H7 (cell line): ENCODE measurements at regions not wholly inside any gene's neighbourhood (a gene's known extent, or its start where the extent isn't known, plus 50 kb on each side); places are given as distances from the start of the nearest gene placed in this dataset.

Experiments
- DNase-seq: peaks from one replicate; pipeline ENCODE4 v3.0.0; 2012
- H3K27me3 ChIP-seq: 2 replicates; pipeline ENCODE4 v1.6.0; 2011; ENCODE audit warnings: mild to moderate bottlenecking, low read length; ENCODE audit not compliant: control insufficient read depth, insufficient read depth
- H3K36me3 ChIP-seq: replicated peaks from 2 replicates; pipeline ENCODE4 v1.5.1; 2011; ENCODE audit warnings: low read length; ENCODE audit not compliant: control insufficient read depth, insufficient read depth
- H3K4me3 ChIP-seq: 2 replicates; pipeline ENCODE4 v1.5.1; 2011; ENCODE audit warnings: low read depth, mild to moderate bottlenecking, control low read depth, low read length, moderate library complexity; ENCODE audit not compliant: insufficient read depth

DNA sequence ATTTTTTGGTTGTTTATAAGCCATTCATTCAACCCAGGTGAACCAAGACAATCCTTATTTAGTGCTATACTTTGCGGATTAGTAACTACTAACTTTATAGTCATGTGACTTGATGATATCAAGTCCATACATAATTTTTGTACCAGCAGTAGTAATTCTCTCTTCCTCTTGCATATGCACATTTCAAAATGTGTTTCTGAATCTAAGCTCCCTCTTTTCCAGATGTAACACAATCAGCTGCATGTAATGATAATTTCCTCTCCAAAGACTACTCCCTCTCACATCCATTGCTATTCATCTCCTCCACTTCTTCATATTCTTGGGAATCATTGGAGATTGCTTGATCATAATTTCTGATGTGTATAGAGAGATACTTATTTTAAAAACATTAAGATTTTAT is 510.1 kb upstream of the CDH18 start:
- DNase-seq = no peak
- no peak overlapping the region for H3K4me3 ChIP-seq

DNA sequence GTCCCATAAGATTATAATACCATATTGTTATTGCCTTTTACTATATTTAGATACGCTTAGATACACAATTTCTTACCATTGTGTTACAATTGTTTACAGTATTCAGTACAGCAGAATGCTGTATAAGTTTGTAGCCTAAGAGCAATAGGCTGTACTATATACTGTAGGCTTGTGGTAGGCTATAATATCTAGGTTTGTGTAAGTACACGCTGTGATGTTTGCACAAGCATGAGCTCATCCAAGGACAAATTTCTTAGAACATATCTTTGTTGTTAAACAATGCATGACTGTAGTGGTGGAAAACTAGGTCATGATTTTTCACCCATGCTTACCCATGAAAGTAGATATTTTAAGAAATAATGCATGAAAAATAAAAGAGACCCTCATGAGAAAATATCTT is 509.4 kb upstream of the CDH18 start:
- H3K36me3 ChIP-seq = no peaks in the 10 kb centered on the region
- DNase-seq = no peak
- H3K27me3 ChIP-seq = no peaks in the 10 kb centered on the region
- no peak overlapping the region for H3K4me3 ChIP-seq

More for the DNA sequence above, 510.1 kb upstream of the CDH18 start:
- H3K36me3 ChIP-seq = no peaks in the 10 kb centered on the region
- no peaks in the 10 kb centered on the region for H3K27me3 ChIP-seq

DNA sequence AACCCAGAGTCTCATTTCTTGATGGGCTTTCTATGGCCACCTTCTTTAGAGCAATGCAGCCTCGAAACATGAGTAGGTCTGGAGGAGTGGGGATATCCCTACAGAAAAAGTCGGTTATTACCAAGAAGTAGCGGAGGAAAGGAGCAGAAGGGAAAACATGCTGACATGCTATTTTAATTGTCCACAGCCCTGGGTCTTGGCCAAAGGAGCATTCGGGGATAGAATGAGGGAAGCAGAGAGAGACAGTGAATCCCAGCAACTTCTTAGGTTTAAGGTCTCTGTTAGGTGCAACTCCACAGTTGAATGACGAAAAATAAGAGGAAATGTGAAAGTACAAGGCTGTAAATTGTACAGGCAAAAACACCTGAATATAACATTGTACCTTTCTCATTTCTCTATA is 506.7 kb upstream of the CDH18 start:
- Histone ChIP-seq H3K27me3 (no peaks in the 10 kb centered on the region), H3K36me3 (no peaks in the 10 kb centered on the region), H3K4me3 (no peak overlapping the region)
- DNase-seq = no peak

DNA sequence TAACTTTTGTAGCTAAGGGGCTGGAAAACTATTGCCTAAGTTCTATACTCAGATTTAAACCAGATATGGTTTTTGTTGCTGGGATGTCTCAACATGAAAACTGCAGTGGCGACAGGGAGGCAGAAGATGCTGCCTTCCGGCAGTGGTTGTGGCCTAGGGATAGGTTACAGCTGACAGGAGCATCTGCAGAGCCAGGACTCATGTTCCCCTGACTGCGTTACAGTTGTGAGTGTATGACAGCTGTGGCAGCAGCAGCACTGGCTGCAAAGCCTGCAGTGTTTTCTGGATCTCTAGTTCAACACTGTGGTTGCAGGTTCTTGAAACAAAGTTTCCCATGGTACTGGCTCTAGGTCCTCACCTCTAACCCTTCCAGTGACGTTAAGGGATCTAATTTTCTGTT is 498.8 kb upstream of the CDH18 start:
- no peaks in the 10 kb centered on the region for H3K27me3 ChIP-seq
- no peak overlapping the region for H3K4me3 ChIP-seq
- no peak for DNase-seq
- H3K36me3 ChIP-seq = no peaks in the 10 kb centered on the region

DNA sequence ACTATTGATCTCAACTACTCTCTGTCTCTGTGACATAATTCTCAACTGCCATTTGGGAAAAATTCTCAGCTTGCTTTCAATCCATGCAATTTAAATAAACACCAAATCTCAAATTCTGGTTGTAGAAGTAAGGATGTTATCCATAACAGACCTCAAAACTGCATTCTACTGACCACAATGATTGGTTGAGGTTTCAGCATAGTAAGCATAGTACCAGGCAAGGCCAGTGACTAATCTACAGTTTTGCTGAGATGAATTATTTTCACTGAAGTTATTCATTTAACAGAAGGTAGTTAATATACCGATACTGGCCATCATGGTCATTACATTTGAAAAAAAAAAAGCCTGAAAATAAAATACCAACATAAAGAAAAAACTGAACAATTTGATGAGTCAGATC is 488.0 kb upstream of the CDH18 start:
- Histone ChIP-seq H3K4me3 (no peak overlapping the region), H3K36me3 (no peaks in the 10 kb centered on the region), H3K27me3 (no peaks in the 10 kb centered on the region)
- DNase-seq = no peak

DNA sequence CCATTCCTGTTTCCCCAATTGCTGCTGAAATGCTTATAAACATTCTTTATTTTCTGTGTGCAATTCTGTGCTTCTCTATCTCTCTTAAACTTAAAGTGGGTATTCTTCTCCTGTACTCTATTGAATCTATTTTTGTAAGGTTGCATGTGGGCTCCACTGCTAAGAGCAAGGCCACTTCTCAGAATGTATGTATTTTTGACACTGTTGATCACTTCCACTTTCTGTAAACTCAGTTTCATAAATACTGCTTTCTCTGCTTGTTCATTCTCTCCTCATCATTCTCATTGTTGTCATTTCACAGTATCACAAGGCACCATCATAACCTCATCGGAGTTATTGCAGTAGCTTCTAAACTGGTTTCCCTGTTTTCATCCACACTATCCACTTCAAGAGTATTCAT is 483.0 kb upstream of the CDH18 start:
- H3K4me3 ChIP-seq = no peak overlapping the region
- no peaks in the 10 kb centered on the region for H3K27me3 ChIP-seq
- no peaks in the 10 kb centered on the region for H3K36me3 ChIP-seq
- DNase-seq = no peak

DNA sequence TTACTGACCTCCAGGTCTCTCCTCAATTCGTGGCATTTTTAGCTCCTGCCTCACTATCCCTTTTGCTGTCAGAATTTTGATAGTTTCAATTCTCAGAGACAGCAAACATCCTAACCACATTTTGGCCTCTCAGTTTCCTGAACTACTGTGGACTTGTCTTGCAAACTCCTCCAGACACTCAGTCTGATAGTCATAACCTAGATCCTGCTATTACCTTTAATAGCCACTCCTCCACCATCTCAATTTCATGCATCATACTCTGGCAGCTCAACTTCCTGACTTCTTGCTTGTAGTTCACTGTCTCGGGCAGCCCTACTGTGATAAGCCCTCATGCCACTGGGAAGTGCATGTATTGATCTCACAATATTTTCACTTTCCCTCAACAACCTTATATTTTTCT is 481.8 kb upstream of the CDH18 start:
- DNase-seq = no peak
- H3K27me3 ChIP-seq = no peaks in the 10 kb centered on the region
- H3K36me3 ChIP-seq = no peaks in the 10 kb centered on the region
- H3K4me3 ChIP-seq = no peak overlapping the region

DNA sequence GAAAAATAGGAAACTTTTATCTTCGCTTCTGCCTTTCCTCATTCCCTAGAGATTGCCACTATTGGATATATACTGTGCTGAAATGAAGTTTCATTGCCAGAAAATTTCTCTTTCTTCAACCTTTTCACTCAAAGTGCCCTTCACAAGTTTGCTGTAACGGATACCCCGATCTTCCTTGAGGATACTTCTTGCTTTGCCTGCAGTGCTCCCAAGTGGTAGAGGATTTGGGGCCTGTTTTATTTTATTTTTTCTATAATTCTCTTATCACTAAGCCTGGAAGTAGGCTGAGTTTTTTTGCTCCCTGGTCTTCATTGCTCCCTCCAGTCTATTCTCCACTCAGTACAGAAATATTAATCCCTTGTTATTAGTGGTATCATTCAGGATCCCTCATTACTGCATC is 481.4 kb upstream of the CDH18 start:
- no peak for DNase-seq
- Histone ChIP-seq H3K27me3 (no peaks in the 10 kb centered on the region), H3K36me3 (no peaks in the 10 kb centered on the region), H3K4me3 (no peak overlapping the region)

DNA sequence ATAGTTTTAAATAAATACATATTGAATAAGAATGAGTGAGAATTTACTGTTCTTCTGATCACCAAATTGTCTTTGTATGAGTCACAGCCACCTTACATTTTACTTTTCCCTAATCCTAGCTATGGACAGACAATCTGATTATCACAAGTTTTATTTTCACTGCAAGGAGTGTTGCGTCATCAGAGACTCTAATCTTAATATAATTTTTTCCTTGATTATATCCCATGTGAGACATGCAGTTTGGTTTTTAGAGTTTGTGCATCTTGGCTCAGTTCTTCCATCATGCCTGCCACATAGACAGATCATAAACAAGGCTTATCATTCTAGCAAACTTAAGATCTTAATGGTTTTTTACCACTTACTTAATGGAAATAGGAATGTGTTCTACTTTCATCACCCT is 478.5 kb upstream of the CDH18 start:
- Histone ChIP-seq H3K36me3 (no peaks in the 10 kb centered on the region), H3K4me3 (no peak overlapping the region), H3K27me3 (no peaks in the 10 kb centered on the region)
- no peak for DNase-seq

DNA sequence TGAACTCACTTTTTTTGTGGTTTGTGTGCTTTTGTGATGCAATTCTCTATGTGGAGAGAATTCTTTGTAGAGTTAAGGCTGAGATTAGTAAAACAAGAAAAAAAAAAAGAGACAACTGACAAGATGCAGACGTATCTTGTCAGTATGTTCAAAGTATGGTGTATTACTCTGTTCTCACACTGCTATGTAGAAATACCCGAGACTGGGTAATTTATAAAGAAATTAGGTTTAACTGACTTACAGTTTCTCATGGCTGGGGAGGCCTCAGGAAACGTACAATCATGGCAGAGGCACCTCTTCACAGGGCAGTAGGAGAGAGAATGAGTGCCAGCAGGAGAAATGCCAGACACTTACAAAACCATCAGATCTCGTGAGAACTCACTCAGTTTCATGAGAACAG is 475.2 kb upstream of the CDH18 start:
- H3K36me3 ChIP-seq = no peaks in the 10 kb centered on the region

DNA sequence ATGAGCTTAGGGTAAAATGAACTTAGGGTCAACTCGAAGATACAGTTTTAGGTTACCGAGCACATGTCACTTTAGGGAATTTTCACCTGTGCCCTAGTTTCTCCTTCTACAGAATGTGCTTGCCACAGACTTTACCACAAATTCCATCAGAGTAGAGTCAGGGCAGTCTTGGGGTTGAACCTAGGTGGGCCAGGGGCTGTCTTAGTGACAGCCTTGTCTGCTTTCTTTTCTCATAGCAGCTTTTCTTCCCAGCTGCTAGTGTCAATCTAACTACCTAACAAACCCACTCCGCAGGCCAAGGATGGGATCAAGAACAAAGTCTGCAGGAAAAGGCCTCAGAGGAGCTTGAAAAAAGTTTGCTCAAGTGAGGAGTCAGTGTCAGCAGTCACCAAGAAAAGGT is 458.1 kb upstream of the CDH18 start:
- DNase-seq = no peak
- H3K4me3 ChIP-seq = no peak overlapping the region
- no peaks in the 10 kb centered on the region for H3K36me3 ChIP-seq
- no peaks in the 10 kb centered on the region for H3K27me3 ChIP-seq

More for the DNA sequence above, 475.2 kb upstream of the CDH18 start:
- no peaks in the 10 kb centered on the region for H3K27me3 ChIP-seq
- no peak for DNase-seq
- no peak overlapping the region for H3K4me3 ChIP-seq

DNA sequence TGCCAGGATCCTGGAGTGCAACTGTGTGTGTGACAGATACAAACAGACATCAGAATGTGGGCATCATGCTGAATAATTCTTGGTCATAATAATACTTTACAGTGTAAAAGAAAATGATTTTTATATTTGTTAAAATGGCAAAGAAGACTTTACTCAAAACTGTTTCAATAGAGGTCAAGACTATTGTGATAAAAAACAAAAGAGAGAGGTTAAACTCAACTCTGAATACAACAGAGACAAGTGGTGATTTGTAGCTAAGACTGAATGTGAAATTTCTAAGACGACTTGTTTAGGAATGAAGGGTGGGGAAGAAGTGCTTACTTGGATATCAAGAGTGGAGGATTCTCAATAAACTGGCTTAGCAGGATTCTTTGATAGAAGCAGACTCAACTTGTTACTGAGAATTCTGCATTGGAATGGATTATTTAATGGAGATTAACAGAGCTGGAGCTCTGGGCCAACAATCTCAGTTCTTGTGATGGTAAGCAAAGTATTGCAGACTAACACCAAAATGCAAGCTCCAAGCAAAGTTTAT is 457.4 kb upstream of the CDH18 start:
- no peaks in the 10 kb centered on the region for H3K36me3 ChIP-seq

DNA sequence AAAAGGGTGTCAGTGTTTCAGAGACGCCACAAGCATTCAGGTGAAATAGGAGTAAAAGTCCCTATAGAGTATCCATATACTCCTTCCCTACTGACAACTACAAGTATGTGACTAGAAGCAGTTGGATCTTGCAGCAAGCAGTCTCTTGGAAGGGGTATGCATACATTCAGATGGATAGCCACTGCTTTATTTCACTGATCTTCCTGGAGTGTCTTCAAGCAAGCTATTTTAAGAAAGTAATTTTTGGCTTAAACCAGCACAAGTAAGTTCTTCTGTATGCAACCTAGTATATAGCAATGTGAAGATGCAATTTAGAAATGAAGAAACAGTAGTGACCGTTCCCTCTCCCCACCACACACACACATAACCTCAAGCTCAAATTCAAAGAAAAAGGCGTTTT is 446.8 kb upstream of the CDH18 start:
- H3K36me3 ChIP-seq = no peaks in the 10 kb centered on the region
- no peak for DNase-seq
- no peaks in the 10 kb centered on the region for H3K27me3 ChIP-seq
- no peak overlapping the region for H3K4me3 ChIP-seq

More for the DNA sequence above, 457.4 kb upstream of the CDH18 start:
- no peak for DNase-seq
- Histone ChIP-seq H3K27me3 (no peaks in the 10 kb centered on the region), H3K4me3 (no peak overlapping the region)

DNA sequence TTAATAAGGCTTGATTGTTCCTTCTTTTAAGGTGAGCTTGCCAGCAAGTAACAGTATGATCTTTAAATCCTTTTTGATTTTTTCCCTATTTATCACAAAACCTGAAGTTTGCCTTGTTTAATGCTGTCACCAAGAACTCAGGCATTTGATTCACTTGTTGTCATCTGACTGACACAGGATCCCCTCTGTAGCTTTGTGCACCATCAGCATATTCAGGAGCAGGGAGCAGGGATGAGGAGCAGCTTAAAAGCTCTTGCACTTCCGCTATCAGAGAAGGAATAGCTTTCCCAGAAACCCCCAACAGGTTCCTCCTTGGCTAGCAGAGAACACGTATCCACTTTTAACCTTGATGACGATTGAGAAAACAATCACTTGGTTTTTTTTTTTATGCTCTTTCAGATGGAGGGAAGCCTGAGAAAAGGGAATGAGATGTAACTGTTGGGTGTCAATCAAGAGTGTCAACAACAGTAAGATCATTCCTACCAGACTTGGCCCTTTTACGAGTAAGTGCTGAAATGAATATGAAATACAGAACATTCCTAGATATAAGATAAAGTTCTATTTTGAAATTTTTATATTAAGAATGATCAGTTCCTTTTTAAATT is 433.1 kb upstream of the CDH18 start:
- H3K4me3 ChIP-seq = no peak overlapping the region
- DNase-seq = peak; percentile 27
- no peaks in the 10 kb centered on the region for H3K36me3 ChIP-seq
- H3K27me3 ChIP-seq = no peaks in the 10 kb centered on the region
